ENCODE measurements at regions not wholly inside any gene's neighbourhood (a gene's known extent, or its start where the extent isn't known, plus 50 kb on each side); places are given as distances from the start of the nearest gene placed in this dataset.

DNA sequence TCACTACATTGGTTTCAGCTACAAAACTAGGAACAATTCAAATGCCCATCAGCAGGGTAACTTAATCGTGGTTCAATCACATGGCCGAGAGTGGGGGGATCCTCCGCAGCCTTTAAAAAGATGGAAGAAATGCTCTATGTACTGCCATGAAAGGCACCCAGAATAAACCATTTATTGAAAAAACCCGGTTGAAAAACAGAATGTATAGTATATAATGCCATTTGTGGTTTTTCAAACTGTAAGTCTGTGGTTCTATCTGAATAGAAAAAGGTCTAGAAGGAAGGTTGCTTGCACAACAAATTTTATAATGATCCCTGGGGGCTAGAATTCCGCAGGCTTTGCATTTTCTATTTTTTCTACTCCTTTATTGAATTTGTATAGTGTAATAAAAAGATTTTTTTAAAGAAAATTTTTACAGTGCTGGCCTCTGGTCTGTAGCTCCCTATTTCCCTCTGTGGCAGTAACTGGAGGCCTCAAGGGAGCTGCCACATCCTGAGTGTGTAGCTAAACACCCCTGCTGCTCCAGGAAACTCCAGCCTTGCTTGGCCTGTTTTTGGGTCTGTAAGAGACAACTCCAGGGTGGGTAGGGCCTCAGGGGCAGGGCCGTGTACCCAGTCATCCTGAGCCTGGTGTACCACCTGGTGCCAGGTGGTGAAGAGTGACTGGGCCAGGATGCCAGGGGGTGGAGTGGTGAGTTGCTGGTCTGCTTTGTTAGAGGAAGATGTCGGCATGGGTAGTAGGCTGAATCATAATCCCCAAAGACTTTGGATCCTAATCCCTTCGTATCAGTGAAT, 51.5 kb upstream of the EPS8L3 start:
- no peak overlapping the region for H3K27ac ChIP-seq
- TF ChIP-seq EZH2 (IDR thresholded peaks at IDR 0.05; ENCODE audit: borderline replicate concordance) = no peak
- no peak for TF ChIP-seq EZH2phosphoT487 (IDR thresholded peaks at IDR 0.05; ENCODE audit: low read depth, severe bottlenecking, unreplicated experiment)
- TF ChIP-seq, protein P1, sequence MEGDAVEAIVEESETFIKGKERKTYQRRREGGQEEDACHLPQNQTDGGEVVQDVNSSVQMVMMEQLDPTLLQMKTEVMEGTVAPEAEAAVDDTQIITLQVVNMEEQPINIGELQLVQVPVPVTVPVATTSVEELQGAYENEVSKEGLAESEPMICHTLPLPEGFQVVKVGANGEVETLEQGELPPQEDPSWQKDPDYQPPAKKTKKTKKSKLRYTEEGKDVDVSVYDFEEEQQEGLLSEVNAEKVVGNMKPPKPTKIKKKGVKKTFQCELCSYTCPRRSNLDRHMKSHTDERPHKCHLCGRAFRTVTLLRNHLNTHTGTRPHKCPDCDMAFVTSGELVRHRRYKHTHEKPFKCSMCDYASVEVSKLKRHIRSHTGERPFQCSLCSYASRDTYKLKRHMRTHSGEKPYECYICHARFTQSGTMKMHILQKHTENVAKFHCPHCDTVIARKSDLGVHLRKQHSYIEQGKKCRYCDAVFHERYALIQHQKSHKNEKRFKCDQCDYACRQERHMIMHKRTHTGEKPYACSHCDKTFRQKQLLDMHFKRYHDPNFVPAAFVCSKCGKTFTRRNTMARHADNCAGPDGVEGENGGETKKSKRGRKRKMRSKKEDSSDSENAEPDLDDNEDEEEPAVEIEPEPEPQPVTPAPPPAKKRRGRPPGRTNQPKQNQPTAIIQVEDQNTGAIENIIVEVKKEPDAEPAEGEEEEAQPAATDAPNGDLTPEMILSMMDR (IDR thresholded peaks at IDR 0.05; ENCODE audit: poor library complexity) = no peak

DNA sequence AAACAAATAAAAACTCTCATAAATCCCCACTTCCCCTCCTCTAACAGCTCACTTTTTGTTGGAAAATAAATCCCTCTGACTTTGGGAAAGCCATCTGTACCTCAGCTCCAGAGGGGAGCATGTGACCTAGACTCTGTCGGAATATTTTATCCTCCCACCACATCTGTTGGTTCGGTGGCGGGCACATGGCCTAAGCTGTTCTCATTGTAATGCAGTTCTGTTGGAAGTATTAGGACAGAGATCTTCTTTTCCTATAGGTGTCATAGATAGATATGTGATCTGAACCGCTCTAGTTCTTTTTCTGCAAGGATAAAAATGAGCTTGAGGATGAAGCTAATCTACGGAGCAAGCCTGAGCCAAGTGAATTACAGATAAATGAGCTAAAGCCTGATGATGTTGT, 50.5 kb upstream of the EPS8L3 start:
- H3K4me2 ChIP-seq = no peak overlapping the region
- no peaks in the 10 kb centered on the region for H4K20me1 ChIP-seq (ENCODE audit: insufficient read depth, poor library complexity, severe bottlenecking)
- H3K79me2 ChIP-seq = no peaks in the 10 kb centered on the region
- H3K27ac ChIP-seq = no peak overlapping the region
- H2AFZ ChIP-seq = no peak overlapping the region
- H3K27me3 ChIP-seq = no peaks in the 10 kb centered on the region
- H3K36me3 ChIP-seq (replicated peaks; ENCODE audit: insufficient read depth, low read depth) = no peaks in the 10 kb centered on the region
- H3K9me2 ChIP-seq (replicated peaks; ENCODE audit: insufficient read depth) = no peaks in the 10 kb centered on the region
- WGBS (ENCODE audit: low lambda C conversion rate, missing lambda C conversion rate) = 78% methylated on average over 5 of the region's 5 CpGs
- H3K4me3 ChIP-seq = no peak overlapping the region
- DNase-seq (ENCODE audit: low spot score) = no peak
- no peaks in the 10 kb centered on the region for H3K9me3 ChIP-seq (ENCODE audit: low read depth)
- TF ChIP-seq, protein P1 (IDR thresholded peaks at IDR 0.05; ENCODE audit: poor library complexity) = no peak
- TF ChIP-seq EZH2 (IDR thresholded peaks at IDR 0.05; ENCODE audit: borderline replicate concordance) = no peak
- TF ChIP-seq EZH2phosphoT487 (IDR thresholded peaks at IDR 0.05; ENCODE audit: low read depth, severe bottlenecking, unreplicated experiment) = no peak
- no peaks in the 10 kb centered on the region for H3K4me1 ChIP-seq (ENCODE audit: insufficient read depth)

More for the DNA sequence above, 51.5 kb upstream of the EPS8L3 start:
- DNase-seq (ENCODE audit: low spot score) = no peak
- H3K4me3 ChIP-seq = no peak overlapping the region
- no peaks in the 10 kb centered on the region for H3K36me3 ChIP-seq (replicated peaks; ENCODE audit: insufficient read depth, low read depth)
- no peaks in the 10 kb centered on the region for H3K9me2 ChIP-seq (replicated peaks; ENCODE audit: insufficient read depth)
- no peaks in the 10 kb centered on the region for H3K79me2 ChIP-seq
- 91% methylated on average over 8 of the region's 8 CpGs for WGBS (ENCODE audit: low lambda C conversion rate, missing lambda C conversion rate)
- H3K4me2 ChIP-seq = no peak overlapping the region
- no peak overlapping the region for H2AFZ ChIP-seq
- H3K9me3 ChIP-seq (ENCODE audit: low read depth) = no peaks in the 10 kb centered on the region
- H3K27me3 ChIP-seq = no peaks in the 10 kb centered on the region
- H4K20me1 ChIP-seq (ENCODE audit: insufficient read depth, poor library complexity, severe bottlenecking) = no peaks in the 10 kb centered on the region
- no peaks in the 10 kb centered on the region for H3K4me1 ChIP-seq (ENCODE audit: insufficient read depth)
